ENCODE measurements at regions not wholly inside any gene's neighbourhood (a gene's known extent, or its start where the extent isn't known, plus 50 kb on each side); places are given as distances from the start of the nearest gene placed in this dataset.

DNA sequence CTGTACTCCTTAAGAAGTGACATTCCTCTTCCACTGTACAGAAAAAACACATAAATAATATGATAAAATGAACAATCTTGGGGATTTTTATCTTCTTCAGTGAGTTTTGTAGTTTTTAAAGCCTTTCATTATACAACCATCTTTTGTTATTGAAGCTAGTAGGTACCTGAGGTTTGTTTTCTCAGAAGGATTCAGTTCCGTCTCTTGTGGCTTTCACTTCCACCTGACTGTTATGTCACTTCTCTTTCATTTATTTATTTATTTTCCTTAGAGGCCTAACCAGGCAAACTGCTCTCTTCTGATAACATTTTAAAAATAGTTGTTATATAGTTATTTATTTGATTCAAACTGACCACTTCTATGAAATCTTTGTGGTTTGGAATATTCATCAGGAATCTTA lies 464.2 kb downstream of the CCDC85A start:
- Histone ChIP-seq H3K36me3 (ENCODE audit: control insufficient read depth, insufficient read depth, low read length) (no peaks in the 10 kb centered on the region), H3K4me3 (ENCODE audit: low read length) (no peak overlapping the region), H3K9ac (ENCODE audit: low read length) (no peak overlapping the region), H3K9me3 (ENCODE audit: control insufficient read depth, low read length) (no peaks in the 10 kb centered on the region), H3K4me1 (ENCODE audit: control insufficient read depth, insufficient read depth, low read length) (no peaks in the 10 kb centered on the region), H3K27me3 (ENCODE audit: control insufficient read depth, insufficient read depth, low read length) (no peaks in the 10 kb centered on the region)

- Histone ChIP-seq H3K4me1 (ENCODE audit: control insufficient read depth, insufficient read depth, low read length) (no peaks in the 10 kb centered on the region), H3K27me3 (ENCODE audit: control insufficient read depth, insufficient read depth, low read length) (no peaks in the 10 kb centered on the region)
Measured at GRCh38 chr2:56648802-56649201, 465.0 kb downstream of the CCDC85A start.

GRCh38 chr2:56654936-56655335 lies 471.1 kb downstream of the CCDC85A start:
- no peaks in the 10 kb centered on the region for H3K9me3 ChIP-seq (ENCODE audit: control insufficient read depth, low read length)
- H3K4me3 ChIP-seq (ENCODE audit: low read length): no peak overlapping the region
- no peaks in the 10 kb centered on the region for H3K36me3 ChIP-seq (ENCODE audit: control insufficient read depth, insufficient read depth, low read length)
- no peaks in the 10 kb centered on the region for H3K4me1 ChIP-seq (ENCODE audit: control insufficient read depth, insufficient read depth, low read length)
- no peaks in the 10 kb centered on the region for H3K27me3 ChIP-seq (ENCODE audit: control insufficient read depth, insufficient read depth, low read length)
- no peak overlapping the region for H3K9ac ChIP-seq (ENCODE audit: low read length)

More at GRCh38 chr2:56648802-56649201, 465.0 kb downstream of the CCDC85A start:
- Histone ChIP-seq H3K4me3 (ENCODE audit: low read length) (no peak overlapping the region), H3K36me3 (ENCODE audit: control insufficient read depth, insufficient read depth, low read length) (no peaks in the 10 kb centered on the region), H3K9ac (ENCODE audit: low read length) (no peak overlapping the region), H3K9me3 (ENCODE audit: control insufficient read depth, low read length) (no peaks in the 10 kb centered on the region)

- Histone ChIP-seq H3K4me3 (ENCODE audit: low read length) (no peak overlapping the region), H3K36me3 (ENCODE audit: control insufficient read depth, insufficient read depth, low read length) (no peaks in the 10 kb centered on the region), H3K27me3 (ENCODE audit: control insufficient read depth, insufficient read depth, low read length) (no peaks in the 10 kb centered on the region), H3K9me3 (ENCODE audit: control insufficient read depth, low read length) (no peaks in the 10 kb centered on the region), H3K4me1 (ENCODE audit: control insufficient read depth, insufficient read depth, low read length) (no peaks in the 10 kb centered on the region), H3K9ac (ENCODE audit: low read length) (no peak overlapping the region)
Measured at GRCh38 chr2:56656826-56657225, 473.0 kb downstream of the CCDC85A start.

DNA sequence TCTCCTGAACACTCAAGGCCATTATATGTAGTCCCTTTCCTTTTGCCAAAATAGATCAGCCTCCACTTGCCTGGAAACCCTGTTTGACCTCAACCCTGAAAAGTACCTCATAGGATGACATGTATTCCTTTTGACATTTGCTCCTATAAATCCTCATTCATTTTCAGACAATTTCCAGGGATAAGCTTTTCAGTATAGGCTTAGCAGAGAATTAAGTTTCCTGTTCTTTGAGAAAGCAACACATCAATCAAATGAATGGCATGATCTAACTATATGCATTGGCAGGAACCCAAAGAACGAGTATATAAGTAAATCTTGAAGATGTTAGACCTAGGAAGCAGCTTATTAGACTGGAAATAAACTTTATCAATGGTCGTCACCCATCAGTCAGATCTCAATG lies 483.0 kb downstream of the CCDC85A start:
- no peaks in the 10 kb centered on the region for H3K36me3 ChIP-seq (ENCODE audit: control insufficient read depth, insufficient read depth, low read length)
- no peak overlapping the region for H3K4me3 ChIP-seq (ENCODE audit: low read length)

GRCh38 chr2:56671973-56672569 lies 488.3 kb downstream of the CCDC85A start:
- Histone ChIP-seq H3K36me3 (ENCODE audit: control insufficient read depth, insufficient read depth, low read length) (no peaks in the 10 kb centered on the region), H3K4me3 (ENCODE audit: low read length) (no peak overlapping the region), H3K27me3 (ENCODE audit: control insufficient read depth, insufficient read depth, low read length) (no peaks in the 10 kb centered on the region), H3K9me3 (ENCODE audit: control insufficient read depth, low read length) (peaks cover 14% of the 10 kb centered on the region), H3K9ac (ENCODE audit: low read length) (no peak overlapping the region), H3K4me1 (ENCODE audit: control insufficient read depth, insufficient read depth, low read length) (no peaks in the 10 kb centered on the region)

More for the DNA sequence above, 483.0 kb downstream of the CCDC85A start:
- no peaks in the 10 kb centered on the region for H3K27me3 ChIP-seq (ENCODE audit: control insufficient read depth, insufficient read depth, low read length)
- peaks cover under 1% of the 10 kb centered on the region for H3K9me3 ChIP-seq (ENCODE audit: control insufficient read depth, low read length)
- no peak overlapping the region for H3K9ac ChIP-seq (ENCODE audit: low read length)
- no peaks in the 10 kb centered on the region for H3K4me1 ChIP-seq (ENCODE audit: control insufficient read depth, insufficient read depth, low read length)

DNA sequence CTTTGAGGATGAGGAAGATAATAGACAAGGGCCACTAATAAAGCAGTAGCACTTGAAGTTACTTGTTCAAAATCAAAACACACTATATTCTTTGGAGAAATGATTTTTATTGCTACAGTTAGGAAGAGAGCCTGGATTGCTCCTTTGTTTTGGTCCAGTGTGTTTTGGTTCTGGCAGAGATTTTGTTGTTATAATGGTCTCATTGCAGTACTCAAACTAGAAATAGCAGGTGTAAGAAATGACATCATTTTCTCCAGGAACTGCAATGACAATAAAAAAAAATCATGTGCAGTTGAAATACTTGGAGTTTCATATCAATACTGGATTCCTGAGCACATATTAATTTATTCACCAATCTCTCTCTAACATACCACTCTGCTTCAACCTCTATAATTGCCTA lies 490.3 kb downstream of the CCDC85A start:
- no peak overlapping the region for H3K4me3 ChIP-seq (ENCODE audit: low read length)
- no peaks in the 10 kb centered on the region for H3K27me3 ChIP-seq (ENCODE audit: control insufficient read depth, insufficient read depth, low read length)
- H3K9me3 ChIP-seq (ENCODE audit: control insufficient read depth, low read length): peaks cover 14% of the 10 kb centered on the region
- H3K4me1 ChIP-seq (ENCODE audit: control insufficient read depth, insufficient read depth, low read length): no peaks in the 10 kb centered on the region
- H3K36me3 ChIP-seq (ENCODE audit: control insufficient read depth, insufficient read depth, low read length): no peaks in the 10 kb centered on the region
- H3K9ac ChIP-seq (ENCODE audit: low read length): no peak overlapping the region

DNA sequence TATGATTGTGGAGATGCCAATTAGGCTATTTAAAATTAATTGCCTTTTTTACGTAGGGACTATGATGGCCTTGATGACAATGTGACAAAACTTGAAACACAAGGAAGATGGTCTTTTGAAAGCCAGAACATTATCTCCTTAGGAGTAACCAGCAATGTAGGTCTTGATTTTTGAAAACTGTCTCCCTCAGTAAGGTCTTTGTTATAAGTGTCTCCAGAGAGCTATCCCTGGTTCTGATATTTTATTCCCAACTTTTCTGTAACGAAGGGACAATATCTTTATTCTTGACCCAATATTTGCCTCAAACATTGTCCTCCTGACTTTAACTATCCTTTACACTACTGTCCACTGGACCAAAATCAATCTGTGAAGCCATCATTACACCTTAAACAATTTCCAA lies 493.2 kb downstream of the CCDC85A start:
- H3K9ac ChIP-seq (ENCODE audit: low read length): no peak overlapping the region
- no peak overlapping the region for H3K4me3 ChIP-seq (ENCODE audit: low read length)
- peaks cover 11% of the 10 kb centered on the region for H3K9me3 ChIP-seq (ENCODE audit: control insufficient read depth, low read length)
- no peaks in the 10 kb centered on the region for H3K36me3 ChIP-seq (ENCODE audit: control insufficient read depth, insufficient read depth, low read length)
- no peaks in the 10 kb centered on the region for H3K4me1 ChIP-seq (ENCODE audit: control insufficient read depth, insufficient read depth, low read length)
- no peaks in the 10 kb centered on the region for H3K27me3 ChIP-seq (ENCODE audit: control insufficient read depth, insufficient read depth, low read length)

GRCh38 chr2:56680971-56681631 lies 497.3 kb downstream of the CCDC85A start:
- no peaks in the 10 kb centered on the region for H3K36me3 ChIP-seq (ENCODE audit: control insufficient read depth, insufficient read depth, low read length)
- no peak overlapping the region for H3K9ac ChIP-seq (ENCODE audit: low read length)
- H3K9me3 ChIP-seq (ENCODE audit: control insufficient read depth, low read length): no peaks in the 10 kb centered on the region
- H3K4me1 ChIP-seq (ENCODE audit: control insufficient read depth, insufficient read depth, low read length): no peaks in the 10 kb centered on the region
- H3K4me3 ChIP-seq (ENCODE audit: low read length): no peak overlapping the region
- no peaks in the 10 kb centered on the region for H3K27me3 ChIP-seq (ENCODE audit: control insufficient read depth, insufficient read depth, low read length)

- Histone ChIP-seq H3K9me3 (ENCODE audit: control insufficient read depth, low read length) (no peaks in the 10 kb centered on the region), H3K36me3 (ENCODE audit: control insufficient read depth, insufficient read depth, low read length) (no peaks in the 10 kb centered on the region), H3K9ac (ENCODE audit: low read length) (no peak overlapping the region), H3K4me1 (ENCODE audit: control insufficient read depth, insufficient read depth, low read length) (no peaks in the 10 kb centered on the region), H3K4me3 (ENCODE audit: low read length) (no peak overlapping the region), H3K27me3 (ENCODE audit: control insufficient read depth, insufficient read depth, low read length) (no peaks in the 10 kb centered on the region)
Measured at GRCh38 chr2:56681659-56682396, 498.0 kb downstream of the CCDC85A start.

DNA sequence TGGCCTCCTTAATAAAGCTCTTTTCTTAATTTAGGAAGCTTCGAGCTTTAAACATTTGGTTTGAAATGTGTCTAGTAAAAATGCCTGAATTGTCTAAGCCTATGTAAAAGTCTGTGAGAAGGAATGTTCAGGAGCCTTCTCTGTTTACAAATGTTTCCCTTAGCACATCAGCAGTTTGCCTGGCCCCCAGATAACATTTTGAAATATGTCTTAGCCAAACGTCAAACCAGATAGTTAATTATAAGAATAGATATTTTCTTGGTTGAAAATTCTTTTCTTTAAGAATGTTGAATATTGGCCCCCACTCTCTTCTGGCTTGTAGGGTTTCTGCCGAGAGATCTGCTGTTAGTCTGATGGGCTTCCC lies 498.6 kb downstream of the CCDC85A start:
- H3K36me3 ChIP-seq (ENCODE audit: control insufficient read depth, insufficient read depth, low read length): no peaks in the 10 kb centered on the region
- H3K4me1 ChIP-seq (ENCODE audit: control insufficient read depth, insufficient read depth, low read length): no peaks in the 10 kb centered on the region

DNA sequence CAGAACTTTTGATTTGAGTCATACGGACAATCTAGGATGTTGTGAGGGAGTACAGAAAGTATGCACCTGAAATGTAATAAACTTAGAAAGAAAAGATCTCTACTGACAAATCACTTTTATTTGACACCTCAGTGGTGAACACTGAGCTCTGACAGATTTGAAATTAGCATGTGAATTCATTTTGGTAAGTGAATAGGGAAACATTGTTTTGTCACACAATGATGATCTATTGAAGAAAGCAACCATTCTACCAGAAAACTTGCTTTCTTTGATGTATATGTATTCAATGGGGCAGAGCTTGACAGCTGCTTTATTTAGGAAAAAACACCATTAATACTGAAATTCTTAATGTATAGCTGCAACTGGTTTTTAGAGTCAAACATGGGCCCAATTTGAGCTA lies 500.5 kb downstream of the CCDC85A start:
- Histone ChIP-seq H3K9ac (ENCODE audit: low read length) (no peak overlapping the region), H3K36me3 (ENCODE audit: control insufficient read depth, insufficient read depth, low read length) (no peaks in the 10 kb centered on the region), H3K27me3 (ENCODE audit: control insufficient read depth, insufficient read depth, low read length) (no peaks in the 10 kb centered on the region), H3K4me1 (ENCODE audit: control insufficient read depth, insufficient read depth, low read length) (no peaks in the 10 kb centered on the region), H3K4me3 (ENCODE audit: low read length) (no peak overlapping the region), H3K9me3 (ENCODE audit: control insufficient read depth, low read length) (no peaks in the 10 kb centered on the region)

More for the DNA sequence above, 498.6 kb downstream of the CCDC85A start:
- H3K9me3 ChIP-seq (ENCODE audit: control insufficient read depth, low read length): no peaks in the 10 kb centered on the region
- H3K27me3 ChIP-seq (ENCODE audit: control insufficient read depth, insufficient read depth, low read length): no peaks in the 10 kb centered on the region
- H3K4me3 ChIP-seq (ENCODE audit: low read length): no peak overlapping the region
- no peak overlapping the region for H3K9ac ChIP-seq (ENCODE audit: low read length)

All from mucosa of stomach (tissue), 1 donor.